HL-60 (cell line): ENCODE measurements at regions not wholly inside any gene's neighbourhood (a gene's known extent, or its start where the extent isn't known, plus 50 kb on each side); places are given as distances from the start of the nearest gene placed in this dataset.

Experiments used
- GABPA ChIP-seq: IDR thresholded peaks from 2 replicates; pipeline ENCODE4 v1.6.1; 2012; ENCODE audit warnings: low read depth
- POLR2AphosphoS5 ChIP-seq: IDR thresholded peaks from 2 replicates; pipeline ENCODE4 v1.6.1; 2012; ENCODE audit warnings: low read depth
- TF ChIP-seq, protein P1 (sequence below): IDR thresholded peaks from one replicate; pipeline ENCODE4 v1.5.1; 2011; ENCODE audit warnings: low read length, control low read depth, inconsistent platforms; ENCODE audit not compliant: insufficient read depth
- TF ChIP-seq, protein P2 (sequence below): IDR thresholded peaks from 2 replicates; pipeline ENCODE4 v1.6.1; 2012; ENCODE audit warnings: low read depth; ENCODE audit not compliant: insufficient replicate concordance

DNA sequence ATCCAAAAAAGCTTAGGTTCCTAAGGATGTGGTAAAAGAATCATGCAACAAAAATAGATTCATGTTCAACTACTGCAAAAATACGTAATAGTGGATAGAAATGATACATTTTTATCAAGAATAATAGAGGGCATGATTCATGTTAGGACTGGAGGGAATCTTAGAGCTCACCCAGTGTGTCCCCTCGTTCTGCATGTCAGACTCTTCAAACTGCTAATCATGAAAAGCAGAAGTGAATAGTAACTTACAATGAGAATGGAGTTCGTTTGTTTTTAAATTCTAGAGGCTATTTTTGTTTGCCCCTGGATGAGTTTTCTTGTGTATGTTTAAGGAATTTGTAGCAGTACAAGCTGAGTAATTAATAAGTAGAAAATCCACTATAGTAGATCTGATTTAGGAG lies 79.4 kb downstream of the MSL3 start:
- TF ChIP-seq POLR2AphosphoS5 (no peak), GABPA (no peak)
- TF ChIP-seq, protein P1, sequence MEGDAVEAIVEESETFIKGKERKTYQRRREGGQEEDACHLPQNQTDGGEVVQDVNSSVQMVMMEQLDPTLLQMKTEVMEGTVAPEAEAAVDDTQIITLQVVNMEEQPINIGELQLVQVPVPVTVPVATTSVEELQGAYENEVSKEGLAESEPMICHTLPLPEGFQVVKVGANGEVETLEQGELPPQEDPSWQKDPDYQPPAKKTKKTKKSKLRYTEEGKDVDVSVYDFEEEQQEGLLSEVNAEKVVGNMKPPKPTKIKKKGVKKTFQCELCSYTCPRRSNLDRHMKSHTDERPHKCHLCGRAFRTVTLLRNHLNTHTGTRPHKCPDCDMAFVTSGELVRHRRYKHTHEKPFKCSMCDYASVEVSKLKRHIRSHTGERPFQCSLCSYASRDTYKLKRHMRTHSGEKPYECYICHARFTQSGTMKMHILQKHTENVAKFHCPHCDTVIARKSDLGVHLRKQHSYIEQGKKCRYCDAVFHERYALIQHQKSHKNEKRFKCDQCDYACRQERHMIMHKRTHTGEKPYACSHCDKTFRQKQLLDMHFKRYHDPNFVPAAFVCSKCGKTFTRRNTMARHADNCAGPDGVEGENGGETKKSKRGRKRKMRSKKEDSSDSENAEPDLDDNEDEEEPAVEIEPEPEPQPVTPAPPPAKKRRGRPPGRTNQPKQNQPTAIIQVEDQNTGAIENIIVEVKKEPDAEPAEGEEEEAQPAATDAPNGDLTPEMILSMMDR: no peak
- TF ChIP-seq, protein P2, sequence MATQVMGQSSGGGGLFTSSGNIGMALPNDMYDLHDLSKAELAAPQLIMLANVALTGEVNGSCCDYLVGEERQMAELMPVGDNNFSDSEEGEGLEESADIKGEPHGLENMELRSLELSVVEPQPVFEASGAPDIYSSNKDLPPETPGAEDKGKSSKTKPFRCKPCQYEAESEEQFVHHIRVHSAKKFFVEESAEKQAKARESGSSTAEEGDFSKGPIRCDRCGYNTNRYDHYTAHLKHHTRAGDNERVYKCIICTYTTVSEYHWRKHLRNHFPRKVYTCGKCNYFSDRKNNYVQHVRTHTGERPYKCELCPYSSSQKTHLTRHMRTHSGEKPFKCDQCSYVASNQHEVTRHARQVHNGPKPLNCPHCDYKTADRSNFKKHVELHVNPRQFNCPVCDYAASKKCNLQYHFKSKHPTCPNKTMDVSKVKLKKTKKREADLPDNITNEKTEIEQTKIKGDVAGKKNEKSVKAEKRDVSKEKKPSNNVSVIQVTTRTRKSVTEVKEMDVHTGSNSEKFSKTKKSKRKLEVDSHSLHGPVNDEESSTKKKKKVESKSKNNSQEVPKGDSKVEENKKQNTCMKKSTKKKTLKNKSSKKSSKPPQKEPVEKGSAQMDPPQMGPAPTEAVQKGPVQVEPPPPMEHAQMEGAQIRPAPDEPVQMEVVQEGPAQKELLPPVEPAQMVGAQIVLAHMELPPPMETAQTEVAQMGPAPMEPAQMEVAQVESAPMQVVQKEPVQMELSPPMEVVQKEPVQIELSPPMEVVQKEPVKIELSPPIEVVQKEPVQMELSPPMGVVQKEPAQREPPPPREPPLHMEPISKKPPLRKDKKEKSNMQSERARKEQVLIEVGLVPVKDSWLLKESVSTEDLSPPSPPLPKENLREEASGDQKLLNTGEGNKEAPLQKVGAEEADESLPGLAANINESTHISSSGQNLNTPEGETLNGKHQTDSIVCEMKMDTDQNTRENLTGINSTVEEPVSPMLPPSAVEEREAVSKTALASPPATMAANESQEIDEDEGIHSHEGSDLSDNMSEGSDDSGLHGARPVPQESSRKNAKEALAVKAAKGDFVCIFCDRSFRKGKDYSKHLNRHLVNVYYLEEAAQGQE: no peak
